ENCODE measurements at regions not wholly inside any gene's neighbourhood (a gene's known extent, or its start where the extent isn't known, plus 50 kb on each side); places are given as distances from the start of the nearest gene placed in this dataset.

DNA sequence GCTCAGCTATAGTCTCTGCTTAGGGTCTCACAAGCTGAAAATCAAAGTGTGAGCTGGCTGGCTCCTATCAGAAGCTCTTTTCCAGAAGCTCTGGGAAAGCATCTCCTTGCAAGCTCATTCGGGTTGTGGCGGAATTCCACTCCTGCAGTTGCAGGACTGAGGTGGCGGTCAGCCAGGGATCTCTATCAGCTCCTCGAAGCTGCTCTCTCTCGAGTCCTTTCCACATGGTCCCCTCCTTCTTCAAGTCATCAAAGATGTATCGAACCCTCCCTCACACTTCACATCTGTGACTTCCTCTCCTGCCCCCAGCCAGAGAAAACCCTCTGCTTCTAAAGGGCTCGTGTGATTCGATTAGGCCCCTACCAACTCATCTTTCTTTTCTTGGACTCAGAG lies 141.7 kb downstream of the ZFP36L2 start:
- no peak for TF ChIP-seq CTCF (IDR thresholded peaks at IDR 0.05)
- no peak for TF ChIP-seq POLR2A (IDR thresholded peaks at IDR 0.05)

All from body of pancreas (tissue), 4 donors.